ENCODE measurements at regions not wholly inside any gene's neighbourhood (a gene's known extent, or its start where the extent isn't known, plus 50 kb on each side); places are given as distances from the start of the nearest gene placed in this dataset.

GRCh38 chr2:133667968-133668367 is 99.7 kb upstream of the NCKAP5 start:
- Histone ChIP-seq H4K20me1 (replicated peaks; ENCODE audit: insufficient read depth) (no peaks in the 10 kb centered on the region), H3K4me1 (ENCODE audit: insufficient read depth) (no peaks in the 10 kb centered on the region), H3K4me3 (no peak overlapping the region), H3K4me2 (no peak overlapping the region), H3K9me2 (ENCODE audit: insufficient read depth) (peaks cover 12% of the 10 kb centered on the region), H3F3A (replicated peaks; ENCODE audit: low read depth) (no peaks in the 10 kb centered on the region), H3K36me3 (ENCODE audit: insufficient read depth) (no peaks in the 10 kb centered on the region), H3K79me2 (replicated peaks; ENCODE audit: insufficient read depth) (no peaks in the 10 kb centered on the region), H3K27me3 (ENCODE audit: insufficient read depth) (no peaks in the 10 kb centered on the region), H3K27ac (ENCODE audit: low read depth) (no peak overlapping the region), H2AFZ (no peak overlapping the region)
- Mint-ChIP-seq H3K9me3 (no peaks in the 10 kb centered on the region), H3K27ac (no peak overlapping the region), H3K27me3 (ENCODE audit: insufficient read depth, low read depth, poor library complexity) (peaks cover 2% of the 10 kb centered on the region), H3K4me1 (no peaks in the 10 kb centered on the region), H3K36me3 (ENCODE audit: low read depth) (no peaks in the 10 kb centered on the region), H3K4me3 (no peak overlapping the region)
- no peak for DNase-seq (ENCODE audit: low spot score)
- TF ChIP-seq NANOG (IDR thresholded peaks at IDR 0.05; ENCODE audit: borderline replicate concordance) (no peak), POLR2AphosphoS5 (IDR thresholded peaks at IDR 0.05; ENCODE audit: low read depth) (no peak), STAT1 (IDR thresholded peaks at IDR 0.05; ENCODE audit: unreplicated experiment) (no peak), REST (IDR thresholded peaks at IDR 0.05; ENCODE audit: unreplicated experiment) (no peak), JUNB (IDR thresholded peaks at IDR 0.05; ENCODE audit: unreplicated experiment) (no peak)
- no peak for ATAC-seq

- Mint-ChIP-seq H3K27ac (no peak overlapping the region), H3K9me3 (no peaks in the 10 kb centered on the region), H3K4me3 (no peak overlapping the region), H3K36me3 (ENCODE audit: low read depth) (no peaks in the 10 kb centered on the region), H3K27me3 (ENCODE audit: insufficient read depth, low read depth, poor library complexity) (peaks cover 2% of the 10 kb centered on the region), H3K4me1 (peaks cover under 1% of the 10 kb centered on the region; the same call in 1 of the 3 replicates)
- H3K4me2 ChIP-seq: no peak overlapping the region
- TF ChIP-seq ZNF331 (CRISPR knock-in tag; IDR thresholded peaks at IDR 0.05; ENCODE audit: low read depth): no peak
- ATAC-seq (no peak), DNase-seq (ENCODE audit: low spot score) (no peak)
- no peaks in the 10 kb centered on the region for H3F3A ChIP-seq (replicated peaks; ENCODE audit: low read depth)
- H3K79me2 ChIP-seq (replicated peaks; ENCODE audit: insufficient read depth): no peaks in the 10 kb centered on the region
- H2AFZ ChIP-seq: no peak overlapping the region
- H3K9me2 ChIP-seq (ENCODE audit: insufficient read depth): peaks cover 11% of the 10 kb centered on the region
- no peaks in the 10 kb centered on the region for H4K20me1 ChIP-seq (replicated peaks; ENCODE audit: insufficient read depth)
- H3K36me3 ChIP-seq (ENCODE audit: insufficient read depth): no peaks in the 10 kb centered on the region
- peaks cover 2% of the 10 kb centered on the region for H3K4me1 ChIP-seq (ENCODE audit: insufficient read depth)
- H3K27ac ChIP-seq (ENCODE audit: low read depth): no peak overlapping the region
- H3K27me3 ChIP-seq (ENCODE audit: insufficient read depth): no peaks in the 10 kb centered on the region
- H3K4me3 ChIP-seq: no peak overlapping the region
Observed at GRCh38 chr2:133668547-133668946, 100.3 kb upstream of the NCKAP5 start.

DNA sequence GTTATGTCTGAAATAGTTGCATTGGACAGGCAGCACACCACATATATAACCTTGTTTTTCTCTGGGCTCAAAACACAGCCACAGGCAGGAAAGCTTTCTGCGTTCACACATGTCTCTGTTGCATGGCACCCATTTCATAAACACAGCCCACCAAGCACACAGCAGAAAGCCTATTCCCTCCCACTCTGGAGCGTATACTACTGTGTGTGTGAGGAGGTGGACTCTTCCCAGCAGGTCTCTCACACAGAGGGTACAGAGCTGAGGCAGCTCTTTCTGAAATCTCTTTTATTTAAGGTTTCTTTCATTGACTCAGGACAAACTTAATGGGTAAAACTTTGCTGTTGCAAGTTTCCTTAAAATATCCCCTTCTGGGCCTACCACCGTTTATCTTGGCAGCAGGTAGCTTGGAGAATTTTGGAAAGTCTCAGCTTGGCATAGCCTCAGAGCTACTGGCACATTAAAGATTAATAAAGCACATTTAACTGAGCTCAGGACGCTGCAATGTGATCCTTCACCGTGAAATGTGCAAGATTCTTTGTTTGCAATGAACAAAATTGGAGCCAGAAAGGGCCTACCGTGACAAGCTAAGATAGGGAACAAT is 105.1 kb upstream of the NCKAP5 start:
- Mint-ChIP-seq H3K27me3 (ENCODE audit: insufficient read depth, low read depth, poor library complexity) (no peaks in the 10 kb centered on the region), H3K9me3 (no peaks in the 10 kb centered on the region), H3K4me3 (no peak overlapping the region), H3K27ac (no peak overlapping the region), H3K4me1 (peaks cover 30% of the 10 kb centered on the region), H3K36me3 (ENCODE audit: low read depth) (no peaks in the 10 kb centered on the region)
- H3F3A ChIP-seq (replicated peaks; ENCODE audit: low read depth): no peaks in the 10 kb centered on the region
- H3K4me1 ChIP-seq (ENCODE audit: insufficient read depth): peaks cover 20% of the 10 kb centered on the region
- peak overlapping the region; percentile 56; the same call in 1 of the 2 replicates for H2AFZ ChIP-seq
- ATAC-seq (no peak), DNase-seq (ENCODE audit: low spot score) (no peak)
- no peaks in the 10 kb centered on the region for H3K27me3 ChIP-seq (ENCODE audit: insufficient read depth)
- H3K36me3 ChIP-seq (ENCODE audit: insufficient read depth): no peaks in the 10 kb centered on the region
- peak overlapping the region; percentile 56; the same call in 1 of the 2 replicates for H3K4me2 ChIP-seq
- no peaks in the 10 kb centered on the region for H3K79me2 ChIP-seq (replicated peaks; ENCODE audit: insufficient read depth)
- H3K9me2 ChIP-seq (ENCODE audit: insufficient read depth): no peaks in the 10 kb centered on the region; the same call in 1 of the 2 replicates
- no peak overlapping the region for H3K27ac ChIP-seq (ENCODE audit: low read depth)
- no peaks in the 10 kb centered on the region for H4K20me1 ChIP-seq (replicated peaks; ENCODE audit: insufficient read depth)
- no peak overlapping the region for H3K4me3 ChIP-seq
- TF ChIP-seq POLR2AphosphoS5 (IDR thresholded peaks at IDR 0.05; ENCODE audit: low read depth): no peak
- TF ChIP-seq ZNF114 (CRISPR knock-in tag; IDR thresholded peaks at IDR 0.05): no peak
- TF ChIP-seq CTCF (conservative IDR thresholded peaks at IDR 0.05; ENCODE audit: low read depth in 2 of 2): no peak
- TF ChIP-seq CREB1 (CRISPR knock-in tag; IDR thresholded peaks at IDR 0.05; ENCODE audit: low read depth): no peak
- no peak for TF ChIP-seq NANOG (IDR thresholded peaks at IDR 0.05; ENCODE audit: borderline replicate concordance)
- TF ChIP-seq JUNB (IDR thresholded peaks at IDR 0.05; ENCODE audit: unreplicated experiment): no peak
- TF ChIP-seq EZH2phosphoT487 (IDR thresholded peaks at IDR 0.05; ENCODE audit: unreplicated experiment): no peak

Data from GM23338 (cell line).